HL-60 (cell line): ENCODE measurements at regions not wholly inside any gene's neighbourhood (a gene's known extent, or its start where the extent isn't known, plus 50 kb on each side); places are given as distances from the start of the nearest gene placed in this dataset.

Experiments used
- CTCF ChIP-seq: IDR thresholded peaks from one replicate; pipeline ENCODE4 v1.5.1; 2011; ENCODE audit warnings: low read length, control low read depth, inconsistent platforms; ENCODE audit not compliant: insufficient read depth
- GABPA ChIP-seq: IDR thresholded peaks from 2 replicates; pipeline ENCODE4 v1.6.1; 2012; ENCODE audit warnings: low read depth
- POLR2AphosphoS5 ChIP-seq: IDR thresholded peaks from 2 replicates; pipeline ENCODE4 v1.6.1; 2012; ENCODE audit warnings: low read depth

GRCh38 chr2:75853436-75853835, 142.7 kb upstream of the GCFC2 start:
- TF ChIP-seq POLR2AphosphoS5 (no peak), CTCF (no peak), GABPA (no peak)
